ENCODE measurements at regions not wholly inside any gene's neighbourhood (a gene's known extent, or its start where the extent isn't known, plus 50 kb on each side); places are given as distances from the start of the nearest gene placed in this dataset.

GRCh38 chr5:51326844-51327243 is 56.4 kb upstream of the ISL1 start:
- Histone ChIP-seq H3K4me3 (no peak overlapping the region), H3K27me3 (replicated peaks; ENCODE audit: insufficient read depth) (no peaks in the 10 kb centered on the region), H3K9me3 (no peaks in the 10 kb centered on the region), H3K27ac (no peak overlapping the region), H3K4me1 (replicated peaks) (no peaks in the 10 kb centered on the region), H3K36me3 (no peaks in the 10 kb centered on the region)
- intact Hi-C loops (cut with DNase I): no loop called here
- TF ChIP-seq CTCF (IDR thresholded peaks at IDR 0.05) (no peak), POLR2AphosphoS5 (IDR thresholded peaks at IDR 0.05) (no peak), POLR2A (IDR thresholded peaks at IDR 0.05) (no peak)
- WGBS: 48% methylated on average over 1 of the region's 1 CpG
- no peak for DNase-seq (ENCODE audit: low spot score)

Small RNA genes in the stretch of these regions (small RNA-seq; reads per million reads assigned to genes)
- gene AC022441.3 (0 reads per million in 2 donors), gene RNU6-1296P (0 reads per million in 2 donors), gene RNU6-480P (0 reads per million in 2 donors)
